GM18907 (cell line): ENCODE measurements at regions not wholly inside any gene's neighbourhood (a gene's known extent, or its start where the extent isn't known, plus 50 kb on each side); places are given as distances from the start of the nearest gene placed in this dataset.
"Not testable (repeated sequence)": the region's sequence is repeated elsewhere in the genome, so short reads cannot be mapped to it uniquely, and the experiment has no call there.

Experiments
- ATAC-seq: cut with Tn5 transposase; IDR thresholded peaks from one replicate; pipeline ENCODE4 v1.9.1; 2021; ENCODE audit warnings: mild to moderate bottlenecking, moderate library complexity; ENCODE audit not compliant: unreplicated experiment

DNA sequence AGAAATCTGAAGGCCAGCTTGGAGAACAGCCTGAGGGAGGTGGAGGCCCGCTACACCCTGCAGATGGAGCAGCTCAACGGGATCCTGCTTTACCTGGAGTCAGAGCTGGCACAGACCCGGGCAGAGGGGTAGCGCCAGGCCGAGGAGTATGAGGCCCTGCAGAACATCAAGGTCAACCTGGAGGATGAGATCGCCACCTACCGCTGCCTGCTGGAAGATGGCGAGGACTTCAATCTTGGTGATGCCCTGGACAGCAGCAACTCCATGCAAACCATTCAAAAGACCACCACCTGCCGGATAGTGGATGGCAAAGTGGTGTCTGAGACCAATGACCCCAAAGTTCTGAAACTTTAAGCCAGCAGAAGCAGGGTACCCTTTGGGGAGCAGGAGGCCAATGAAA, 318.4 kb downstream of the ZFHX3 start:
- not testable (repeated sequence) for ATAC-seq

GRCh38 chr16:72728516-72728915, 319.4 kb downstream of the ZFHX3 start:
- no peak for ATAC-seq

DNA sequence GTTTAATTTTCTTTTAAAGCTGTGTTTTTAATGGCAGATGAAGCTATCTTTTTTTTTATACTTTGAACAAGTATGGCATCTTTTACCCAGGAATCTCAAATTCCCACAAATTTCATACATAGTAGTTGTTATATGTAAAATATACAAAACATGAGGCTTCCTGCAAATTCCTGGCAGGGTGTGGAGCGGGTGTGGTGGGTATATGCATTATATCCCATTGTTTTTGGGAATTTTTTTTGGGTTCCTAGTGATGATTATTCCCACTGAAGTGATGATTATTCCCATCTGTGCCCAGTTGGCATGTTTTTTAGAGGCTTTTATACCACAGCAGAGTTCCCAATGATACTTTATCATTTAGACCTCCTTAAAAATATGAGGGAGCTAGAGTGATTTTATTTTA, 320.4 kb downstream of the ZFHX3 start:
- ATAC-seq: no peak

GRCh38 chr16:72725643-72726042, 322.3 kb downstream of the ZFHX3 start:
- ATAC-seq: no peak

DNA sequence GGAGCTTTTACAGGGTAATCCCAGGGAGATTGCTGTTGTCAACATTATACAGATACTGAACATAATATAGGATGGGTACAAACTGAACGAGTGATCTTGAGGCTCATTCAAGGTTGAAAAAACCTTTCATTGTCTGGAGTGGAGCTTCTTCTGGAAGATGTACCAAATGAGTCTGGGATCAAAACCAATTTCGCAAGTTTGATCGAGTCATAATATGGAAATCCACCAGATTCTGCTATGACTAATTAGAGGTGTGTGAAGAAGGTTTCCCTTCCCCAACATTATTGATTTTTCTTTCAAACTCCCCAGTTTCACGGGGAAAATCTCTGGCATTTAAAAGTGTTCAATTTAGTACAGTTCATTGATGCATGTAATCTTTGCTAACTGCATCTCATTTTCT, 324.1 kb downstream of the ZFHX3 start:
- ATAC-seq: no peak

DNA sequence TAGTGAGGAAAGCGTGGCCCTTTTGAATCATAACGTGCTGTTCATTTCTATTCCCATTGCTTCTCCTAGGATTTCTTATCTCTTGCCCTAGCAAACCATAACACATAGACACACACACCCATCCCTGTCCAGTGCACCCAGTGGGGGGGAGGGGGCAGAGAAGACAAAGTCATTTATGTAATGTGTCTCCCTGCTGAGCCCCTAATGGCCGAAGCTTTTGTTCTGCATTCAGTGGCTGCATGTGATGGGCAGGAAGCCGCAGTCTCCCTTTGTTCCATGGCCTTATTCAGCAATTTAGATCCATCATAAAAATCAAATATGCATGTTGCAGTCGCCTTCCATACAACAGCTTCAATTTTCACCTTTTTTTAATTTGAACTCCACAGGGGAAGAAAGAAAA, 325.4 kb downstream of the ZFHX3 start:
- ATAC-seq: no peak

DNA sequence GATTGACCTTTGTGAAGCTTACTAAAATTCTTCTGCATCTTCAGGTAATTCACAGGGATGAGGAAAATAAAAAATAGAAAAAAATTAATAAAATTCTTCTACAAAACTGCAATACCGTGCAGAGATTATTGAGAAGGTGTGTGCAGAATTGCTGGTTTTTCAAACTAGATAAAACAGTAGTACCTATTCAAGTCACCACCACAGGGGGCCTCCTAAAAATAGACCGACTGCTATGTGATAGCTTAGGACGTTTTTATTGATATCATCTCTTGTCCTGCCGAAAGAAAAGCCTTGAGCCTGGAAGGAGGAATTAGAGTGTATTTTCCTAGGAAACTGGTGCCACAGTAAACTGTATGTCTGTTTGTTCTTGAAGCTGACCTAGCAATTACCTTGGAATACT, 325.9 kb downstream of the ZFHX3 start:
- ATAC-seq: no peak

- no peak for ATAC-seq
Measured at GRCh38 chr16:72715267-72715666, 332.7 kb downstream of the ZFHX3 start.

DNA sequence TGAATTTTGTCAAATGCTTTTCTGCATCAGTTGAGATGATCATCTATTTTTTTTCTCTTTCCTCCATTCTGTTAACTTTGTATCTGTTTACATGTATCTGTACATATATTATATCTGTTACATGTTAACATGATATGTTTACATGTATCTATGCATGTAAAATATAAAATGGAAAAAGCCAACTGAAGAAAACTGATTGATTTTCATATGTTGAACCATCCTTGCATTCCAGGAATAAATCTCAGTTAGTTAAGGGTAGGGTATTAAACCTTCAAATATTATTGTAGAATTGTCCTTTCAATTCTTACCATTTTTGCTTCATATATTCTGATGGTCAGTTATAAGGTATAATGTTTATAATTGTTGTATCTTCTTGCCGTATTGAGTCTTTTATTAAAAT, 336.1 kb downstream of the ZFHX3 start:
- ATAC-seq: no peak

DNA sequence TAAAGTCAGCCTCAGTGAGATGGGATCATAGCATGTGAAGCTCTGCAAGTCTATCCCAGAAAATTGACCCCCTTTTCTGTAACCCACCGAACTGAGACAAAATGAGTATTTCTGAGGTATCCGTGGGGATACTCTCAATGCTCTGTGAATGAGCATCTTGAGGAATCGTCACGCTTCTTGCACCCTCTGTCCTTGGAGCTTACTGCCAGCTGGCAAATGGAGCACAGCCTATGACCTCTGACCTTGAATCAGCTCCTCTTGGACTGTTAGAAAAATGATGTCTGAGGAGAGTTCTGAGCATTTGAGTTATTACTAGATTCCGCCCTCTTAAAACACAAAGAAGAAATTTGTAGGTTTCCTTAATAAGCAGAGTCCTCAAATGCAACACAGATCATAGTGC, 342.1 kb downstream of the ZFHX3 start:
- ATAC-seq: no peak

DNA sequence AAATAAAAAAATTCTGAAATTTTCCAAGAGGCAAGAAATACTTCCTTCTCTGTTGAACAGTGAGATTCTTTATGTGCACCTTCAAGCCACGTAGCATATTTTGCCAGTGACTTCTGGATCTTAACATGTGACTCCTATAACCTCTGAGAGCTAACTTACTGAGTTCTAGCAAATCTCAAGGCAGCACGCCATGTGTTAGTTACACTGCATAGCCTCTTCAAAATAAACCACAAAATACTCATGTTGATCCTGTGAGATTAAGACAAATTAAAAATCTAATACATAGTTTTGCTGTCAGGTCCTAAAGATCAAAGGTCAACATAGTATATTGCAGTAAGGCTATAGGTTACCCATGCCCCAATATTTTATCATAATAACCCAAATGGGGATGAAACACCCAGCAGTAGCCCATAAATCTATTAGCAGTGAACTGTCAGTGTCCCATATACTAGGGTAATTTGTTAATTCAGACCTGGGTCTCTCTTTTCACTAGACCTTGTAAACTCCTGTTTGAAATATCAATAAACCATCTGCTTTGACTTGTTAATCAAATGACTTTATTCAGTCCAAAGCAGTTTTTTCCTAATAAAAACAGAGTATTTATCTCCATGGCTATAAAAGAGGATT, 343.1 kb downstream of the ZFHX3 start:
- no peak for ATAC-seq

- ATAC-seq: no peak
Measured at GRCh38 chr16:72689851-72690250, 358.1 kb downstream of the ZFHX3 start.

- no peak for ATAC-seq
Measured at GRCh38 chr16:72680732-72681131, 367.2 kb downstream of the ZFHX3 start.

DNA sequence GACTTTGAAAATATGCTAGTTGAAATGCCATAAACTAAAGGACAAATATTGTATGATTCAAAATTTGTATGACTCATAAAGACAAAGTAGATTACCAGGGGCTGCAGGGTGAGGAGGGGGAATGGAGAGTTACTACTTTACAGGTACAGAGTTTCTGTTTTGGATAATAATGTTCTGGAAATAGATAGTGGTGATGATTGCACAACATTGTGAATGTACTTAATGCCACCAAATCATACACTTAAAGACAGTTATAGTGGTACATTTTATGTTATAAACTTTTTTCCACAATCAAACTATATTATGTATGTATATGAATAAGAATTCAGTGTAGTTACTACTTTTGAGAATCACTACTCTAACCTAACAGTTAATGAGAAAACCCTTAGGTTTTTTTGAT, 368.1 kb downstream of the ZFHX3 start:
- no peak for ATAC-seq

DNA sequence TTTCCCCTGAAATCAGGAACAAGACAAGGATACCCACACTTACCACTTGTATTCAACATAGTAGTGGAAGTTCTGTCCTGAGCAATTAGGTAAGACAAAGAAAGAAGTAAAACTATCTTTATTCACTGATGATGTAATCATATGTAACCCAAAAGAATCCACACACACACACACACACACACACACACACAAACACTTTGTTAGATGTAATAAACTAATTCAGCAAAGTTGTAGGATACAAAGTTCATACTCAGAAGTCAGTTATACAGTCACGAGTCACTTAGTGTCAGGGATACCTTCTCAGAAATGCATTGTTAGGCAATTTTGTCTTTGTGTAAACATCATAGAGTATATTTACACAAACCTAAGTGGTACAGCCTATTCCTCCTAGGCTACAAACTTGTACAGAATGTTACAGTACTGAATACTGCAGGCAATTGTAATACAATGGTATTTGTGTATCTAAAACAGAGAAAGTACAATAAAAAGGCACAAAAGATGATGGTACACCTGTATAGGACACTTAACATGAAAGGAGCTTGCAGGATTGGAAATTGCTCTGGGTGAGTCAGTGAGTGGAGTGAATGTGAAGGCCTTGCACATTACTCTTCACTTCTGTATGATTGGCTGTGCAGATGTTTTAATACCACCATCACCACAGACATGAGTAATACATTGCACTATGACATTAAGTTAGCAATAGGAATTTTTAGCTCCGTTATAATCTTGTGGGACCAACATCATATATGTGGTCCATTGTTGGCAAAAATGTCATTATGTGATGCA, 370.1 kb downstream of the ZFHX3 start:
- ATAC-seq: no peak

DNA sequence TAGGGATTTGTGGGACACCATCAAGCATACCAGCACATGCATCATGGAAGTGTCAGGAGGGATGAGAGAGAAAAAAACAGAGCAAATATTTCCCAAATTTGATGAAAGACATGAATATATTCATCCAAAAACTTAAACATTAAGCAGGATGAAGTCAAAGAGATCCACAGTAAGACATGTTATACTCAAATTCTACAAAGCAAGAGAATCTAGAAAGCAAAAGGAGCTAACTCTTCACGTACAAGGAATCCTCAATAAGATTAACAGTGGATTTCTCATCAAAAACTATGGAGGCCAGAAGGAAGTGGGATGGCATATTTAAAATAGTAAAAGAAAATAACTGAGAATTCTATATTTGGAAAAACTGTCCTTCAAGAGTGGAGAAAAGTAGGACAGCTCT, 374.8 kb downstream of the ZFHX3 start:
- no peak for ATAC-seq

DNA sequence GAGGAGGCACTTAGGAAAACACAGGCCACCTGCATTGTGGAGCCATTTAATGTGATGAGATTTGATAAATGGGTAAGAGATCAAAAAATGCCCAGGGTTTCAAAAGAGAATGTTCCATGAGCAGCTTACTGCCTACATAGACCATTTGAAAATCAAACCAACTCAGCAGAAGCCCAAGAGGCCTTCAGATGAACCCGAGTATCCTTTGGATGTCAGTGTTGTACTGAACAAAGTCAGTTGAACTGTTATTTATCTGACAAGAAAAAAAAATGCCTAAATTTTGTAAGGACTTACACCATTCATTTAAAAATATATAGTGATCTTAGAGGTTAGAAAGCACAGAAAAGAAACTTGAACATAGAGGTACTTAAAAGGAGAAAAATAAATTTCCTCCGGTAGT, 381.7 kb downstream of the ZFHX3 start:
- no peak for ATAC-seq

- ATAC-seq: no peak
Measured at GRCh38 chr16:72665701-72666100, 382.2 kb downstream of the ZFHX3 start.

GRCh38 chr16:72664509-72665408, 383.2 kb downstream of the ZFHX3 start:
- peak; percentile 99 for ATAC-seq

GRCh38 chr16:72664056-72664508, 383.8 kb downstream of the ZFHX3 start:
- no peak for ATAC-seq

DNA sequence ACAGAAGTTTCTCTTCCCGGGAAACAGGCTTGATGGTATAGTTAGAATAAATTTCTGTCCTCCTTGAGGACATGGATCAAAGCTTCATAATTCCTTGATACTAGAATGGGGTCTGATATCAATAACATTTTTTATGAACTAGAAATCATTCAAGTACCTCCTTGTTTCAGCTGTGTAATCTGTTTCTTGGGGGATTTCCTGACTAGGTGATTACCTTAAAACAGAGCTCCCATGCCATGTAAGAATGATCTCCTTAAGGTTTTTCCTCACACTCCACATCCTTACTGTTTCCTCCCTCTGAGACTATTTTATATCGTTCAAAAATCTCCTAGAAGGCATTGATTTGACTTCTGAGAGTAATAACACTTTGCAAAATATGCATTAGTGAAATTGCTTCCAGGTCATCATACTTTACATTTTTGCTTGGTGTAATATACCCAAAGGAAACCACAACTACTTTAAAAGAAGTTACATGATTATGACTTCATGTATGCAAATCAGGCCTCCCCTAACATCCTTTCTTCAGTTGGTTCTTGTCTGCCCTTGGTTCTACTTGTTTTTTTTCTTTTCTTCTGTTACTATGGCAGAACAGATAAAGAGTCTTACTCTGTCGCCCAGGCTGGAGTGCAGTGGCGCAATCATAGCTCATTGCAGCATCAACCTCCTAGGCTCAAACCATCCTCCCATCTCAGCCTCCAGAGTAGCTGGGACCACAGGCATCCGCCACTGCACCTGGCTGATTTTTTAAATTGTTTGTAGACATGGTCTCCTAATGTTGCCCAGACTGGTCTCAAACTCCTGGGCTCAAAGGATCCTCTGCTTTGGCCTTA, 388.8 kb downstream of the ZFHX3 start:
- ATAC-seq: no peak
